NCI-H1436 treated with DMSO at 0.1 percent for 48 hours (cell line): ENCODE measurements at regions not wholly inside any gene's neighbourhood (a gene's known extent, or its start where the extent isn't known, plus 50 kb on each side); places are given as distances from the start of the nearest gene placed in this dataset.
"Not testable (repeated sequence)": the region's sequence is repeated elsewhere in the genome, so short reads cannot be mapped to it uniquely, and the experiment has no call there.

Experiments
- DNase-seq: peaks from one replicate; lab custom pipeline; 2025; lab: John Stamatoyannopoulos, UW

DNA sequence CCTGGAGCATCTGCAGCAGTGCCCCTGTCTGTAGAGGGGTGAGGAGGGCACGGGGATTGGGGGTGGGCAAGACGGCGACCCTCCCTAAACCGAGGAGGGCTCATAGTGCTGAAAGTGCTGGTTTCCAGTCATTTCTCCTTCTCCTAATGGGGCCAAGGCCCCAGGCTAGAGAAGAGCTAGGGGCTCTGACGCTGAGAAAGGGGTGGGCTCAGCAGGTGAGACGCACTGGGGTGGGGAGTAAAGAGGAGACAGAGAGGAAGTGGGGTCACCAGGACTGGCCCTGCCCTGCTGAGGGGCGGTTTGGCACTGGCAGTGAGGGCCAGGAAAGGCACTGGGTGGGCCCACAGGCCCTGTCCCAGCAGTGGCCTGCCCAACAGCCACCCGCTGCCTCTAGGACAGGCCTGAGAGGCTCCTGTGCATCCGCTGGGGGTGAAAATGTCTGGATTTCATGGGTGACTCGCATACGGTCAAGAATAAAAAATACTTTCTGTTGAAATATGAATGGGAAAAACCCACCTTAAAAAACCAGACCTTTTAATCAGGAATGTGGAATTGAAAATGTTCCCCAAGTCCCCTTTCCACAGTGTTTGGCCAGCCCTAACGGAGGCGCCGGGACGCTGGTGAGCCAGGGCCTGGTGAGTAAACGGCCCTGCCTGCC, 122.4 kb upstream of the SMURF2 start:
- DNase-seq: no peak

DNA sequence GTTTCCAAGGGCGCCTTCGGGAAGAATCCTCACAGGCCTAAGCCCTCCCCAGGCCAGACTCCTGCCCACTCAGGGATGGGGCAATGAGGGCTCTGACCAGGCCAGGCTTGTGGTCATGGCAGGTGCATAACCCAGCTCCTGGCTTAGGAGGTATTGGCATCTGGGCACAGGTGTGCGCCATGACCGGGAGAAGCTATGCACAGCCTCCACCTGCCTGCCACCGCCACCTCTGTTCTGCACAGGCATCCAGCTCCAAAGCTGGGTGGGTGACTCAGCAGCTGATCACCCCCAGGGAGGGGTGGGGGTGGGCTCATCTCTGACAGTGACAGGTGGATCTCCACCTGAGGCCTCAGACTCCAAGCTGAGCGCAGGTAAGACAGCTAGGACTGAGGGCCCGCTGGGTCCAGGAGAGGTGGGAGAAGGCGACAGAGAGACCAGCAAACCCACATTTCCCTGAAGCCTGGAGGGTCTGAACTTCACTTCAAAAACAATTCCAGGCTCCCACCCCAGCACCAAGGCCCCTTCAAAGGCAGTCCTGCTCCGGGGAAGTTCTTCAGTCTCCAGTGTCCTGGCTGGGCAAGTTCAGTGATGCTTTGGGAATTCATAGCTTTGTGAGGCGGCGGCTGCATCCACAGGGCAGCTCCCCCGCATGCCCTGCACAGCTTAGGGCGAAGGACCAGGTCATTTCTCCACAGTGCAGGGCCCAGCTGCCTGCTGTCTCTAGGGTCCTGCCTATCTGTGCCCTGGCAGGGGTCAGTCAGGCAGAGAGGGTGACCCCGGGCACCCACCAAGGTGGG, 121.6 kb upstream of the SMURF2 start:
- DNase-seq: no peak

DNA sequence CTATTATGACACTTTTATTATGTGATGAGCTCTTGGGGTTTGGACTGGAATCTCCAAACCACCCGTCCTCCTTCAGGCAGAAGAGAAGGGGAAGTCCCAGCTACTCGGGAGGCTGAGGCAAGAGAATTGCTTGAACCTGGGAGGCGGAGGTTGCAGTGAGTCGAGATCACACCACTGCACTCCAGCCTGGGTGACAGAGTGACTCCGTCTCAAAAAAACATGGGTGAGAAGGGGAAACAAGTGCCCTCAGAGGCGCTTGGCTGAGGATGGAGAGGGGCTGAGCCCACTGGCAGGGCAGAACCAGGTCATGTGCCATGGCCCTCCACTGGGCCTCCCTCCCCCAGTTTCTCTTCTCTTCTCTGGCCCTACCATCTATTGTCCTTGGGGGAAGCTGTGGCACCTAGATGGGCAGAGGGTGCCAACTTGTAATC, 120.9 kb upstream of the SMURF2 start:
- no peak for DNase-seq

DNA sequence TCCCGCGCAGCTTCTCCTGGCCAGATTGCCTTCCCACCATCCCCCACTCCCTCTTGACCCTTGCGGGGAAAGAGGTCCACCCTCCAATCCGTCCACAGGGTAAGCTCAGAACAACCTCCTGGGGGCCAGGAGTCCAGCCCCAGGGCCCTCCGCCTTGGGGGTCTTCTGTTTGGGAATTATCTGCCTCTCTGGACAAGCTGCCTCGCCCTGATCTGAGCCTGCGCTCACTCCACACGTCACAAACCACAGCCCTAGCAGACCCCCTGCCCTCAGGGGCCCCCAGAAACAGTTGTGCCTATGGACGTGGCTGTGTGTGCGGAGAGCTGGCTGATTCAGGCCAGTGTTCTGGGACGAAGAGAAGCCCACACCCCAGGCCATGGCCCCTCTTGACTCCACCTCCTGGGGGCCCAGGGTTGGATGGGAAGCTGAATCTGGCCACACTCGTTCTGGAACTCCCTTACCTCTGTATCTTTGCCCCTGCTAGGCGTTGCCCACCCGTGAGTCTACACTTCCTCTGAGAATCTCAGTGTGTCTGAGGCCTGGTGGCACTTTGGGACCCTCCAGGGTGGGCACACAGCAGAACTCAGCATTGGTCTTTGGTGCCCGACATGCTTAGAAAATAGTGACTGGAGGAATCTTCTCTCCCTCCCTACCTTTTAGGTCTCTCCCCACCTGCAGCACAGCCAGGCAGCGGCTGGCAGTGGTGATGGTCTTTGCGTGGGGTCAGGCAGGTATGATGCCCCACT, 119.9 kb upstream of the SMURF2 start:
- DNase-seq: no peak

DNA sequence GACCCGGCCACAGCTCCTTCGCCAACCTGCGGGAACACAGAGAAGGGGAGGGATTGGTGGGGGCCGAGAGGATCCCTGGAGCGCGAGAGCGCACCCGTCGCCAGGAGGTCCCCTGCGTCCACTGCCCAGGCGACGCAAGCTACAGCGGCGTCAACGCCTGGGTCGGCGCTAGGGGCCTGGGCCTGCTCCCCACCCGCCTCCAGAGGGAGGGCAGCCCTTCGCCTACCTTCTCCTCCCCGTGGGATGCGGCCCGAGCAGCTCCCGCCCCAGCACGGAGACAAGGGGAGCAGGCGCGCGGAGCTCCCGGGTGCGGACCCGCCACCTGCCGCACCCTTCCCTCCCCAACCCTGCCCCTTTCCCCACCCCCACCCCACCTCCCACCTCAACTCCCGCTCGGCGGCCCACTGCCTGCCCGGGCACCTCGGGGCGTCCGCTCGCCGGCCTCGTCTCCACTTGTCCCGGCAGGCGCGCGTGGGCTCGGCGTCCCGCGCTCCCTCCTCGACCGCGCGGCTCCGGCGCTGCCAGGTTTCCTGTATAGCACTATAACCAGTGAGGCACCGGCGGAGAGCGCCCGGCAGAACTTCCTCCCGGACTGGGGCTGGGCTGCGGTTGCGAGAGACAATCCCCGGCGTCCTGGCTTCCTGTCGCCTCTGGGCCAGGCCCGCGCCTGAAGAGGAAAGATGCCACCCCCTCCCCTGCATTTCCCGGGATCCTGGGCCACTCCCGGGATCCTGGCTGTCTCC, 119.1 kb upstream of the SMURF2 start:
- DNase-seq: no peak

DNA sequence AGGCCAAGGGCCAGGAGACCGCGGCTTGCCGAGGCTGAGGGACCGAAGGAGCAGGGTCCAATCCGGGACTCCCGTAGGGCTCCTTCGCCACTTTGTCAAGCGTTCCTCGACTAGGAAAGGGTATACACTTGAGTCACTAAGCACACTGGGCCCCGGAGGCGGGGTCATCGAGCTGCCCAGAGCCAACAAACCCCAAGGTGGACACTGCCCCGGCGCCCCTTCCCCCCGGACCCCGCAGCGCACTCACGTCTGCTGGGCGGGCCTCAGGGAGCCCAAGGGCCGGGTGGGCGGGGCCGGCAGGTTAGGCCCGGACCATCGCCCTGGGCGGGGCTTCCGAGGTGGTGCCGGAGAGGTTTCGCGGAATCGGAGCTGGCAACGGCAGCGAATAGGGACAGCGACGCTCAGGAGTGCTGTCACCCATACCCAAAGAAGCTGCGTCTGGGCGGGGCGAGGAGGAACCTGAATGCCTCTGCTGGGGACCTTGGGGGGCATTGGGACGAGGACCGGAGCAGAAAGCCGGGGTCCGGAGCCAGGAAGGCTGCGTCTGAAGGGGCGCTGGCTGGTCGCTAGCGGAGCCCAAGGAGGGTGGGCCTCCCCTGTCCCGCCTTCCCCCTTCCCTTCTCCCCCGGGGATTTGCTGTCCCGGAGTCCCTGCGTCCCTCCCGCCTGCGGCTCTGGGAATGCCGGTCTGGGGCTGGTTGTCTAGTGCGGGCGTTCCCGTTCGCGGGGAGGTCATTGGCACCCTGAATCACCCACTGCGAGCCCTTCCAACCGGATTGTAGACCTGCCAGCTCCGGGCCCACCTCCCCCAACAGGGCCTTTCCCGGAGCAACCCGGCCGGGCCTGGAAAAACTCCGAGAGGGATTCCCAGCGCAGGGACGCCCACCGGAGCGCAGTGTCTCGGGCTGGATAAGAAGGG, 118.2 kb upstream of the SMURF2 start:
- DNase-seq: no peak

DNA sequence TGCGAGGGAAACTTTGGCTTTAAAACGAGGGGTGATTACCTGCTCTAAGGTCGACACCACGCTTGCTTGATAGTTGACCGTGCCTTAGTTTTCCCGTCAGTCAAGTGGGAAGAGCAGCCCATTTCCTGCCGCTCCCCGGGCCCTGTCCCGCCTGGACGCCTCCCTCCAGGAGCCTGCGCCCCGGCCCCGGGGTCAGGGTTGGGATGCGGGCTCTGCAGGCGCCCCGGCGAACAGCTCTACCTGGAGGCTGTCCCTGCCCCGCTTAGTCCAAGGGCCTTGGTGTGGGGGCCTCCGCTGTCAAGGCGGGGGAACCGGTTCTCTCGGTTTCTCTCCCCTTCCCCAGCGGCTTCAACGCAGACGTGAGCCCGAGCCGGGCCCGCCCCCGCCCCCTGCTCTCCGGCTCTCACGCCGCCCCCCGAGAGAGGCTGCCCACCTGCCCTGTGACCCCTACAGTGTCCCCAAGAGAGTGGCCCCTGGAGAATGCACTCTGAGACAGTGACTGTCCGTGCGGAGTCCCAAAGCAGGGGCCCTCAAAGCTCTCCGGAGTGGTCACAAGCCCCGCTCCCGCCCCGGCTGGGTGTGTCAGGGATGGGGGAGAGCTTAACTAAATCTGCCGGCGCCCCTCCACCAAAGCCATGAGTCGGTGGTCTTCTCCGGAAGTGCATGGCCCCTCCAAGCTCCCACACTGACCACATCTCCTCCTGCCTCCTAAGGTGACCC, 117.4 kb upstream of the SMURF2 start:
- no peak for DNase-seq

DNA sequence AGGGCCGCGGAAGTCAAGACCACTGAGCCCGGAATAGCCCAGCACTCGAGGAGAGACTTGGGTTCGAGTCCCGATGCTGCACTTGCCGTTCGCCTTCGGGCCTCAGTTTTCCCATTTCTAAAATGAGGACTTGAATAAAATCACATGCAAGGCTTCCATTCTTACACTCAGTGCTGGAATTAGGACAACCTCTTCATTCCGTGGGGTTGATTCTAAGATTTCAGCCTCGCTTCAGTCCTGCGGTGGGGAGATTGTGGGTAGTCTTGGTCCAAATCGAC, 116.9 kb upstream of the SMURF2 start:
- DNase-seq: not testable (repeated sequence)

DNA sequence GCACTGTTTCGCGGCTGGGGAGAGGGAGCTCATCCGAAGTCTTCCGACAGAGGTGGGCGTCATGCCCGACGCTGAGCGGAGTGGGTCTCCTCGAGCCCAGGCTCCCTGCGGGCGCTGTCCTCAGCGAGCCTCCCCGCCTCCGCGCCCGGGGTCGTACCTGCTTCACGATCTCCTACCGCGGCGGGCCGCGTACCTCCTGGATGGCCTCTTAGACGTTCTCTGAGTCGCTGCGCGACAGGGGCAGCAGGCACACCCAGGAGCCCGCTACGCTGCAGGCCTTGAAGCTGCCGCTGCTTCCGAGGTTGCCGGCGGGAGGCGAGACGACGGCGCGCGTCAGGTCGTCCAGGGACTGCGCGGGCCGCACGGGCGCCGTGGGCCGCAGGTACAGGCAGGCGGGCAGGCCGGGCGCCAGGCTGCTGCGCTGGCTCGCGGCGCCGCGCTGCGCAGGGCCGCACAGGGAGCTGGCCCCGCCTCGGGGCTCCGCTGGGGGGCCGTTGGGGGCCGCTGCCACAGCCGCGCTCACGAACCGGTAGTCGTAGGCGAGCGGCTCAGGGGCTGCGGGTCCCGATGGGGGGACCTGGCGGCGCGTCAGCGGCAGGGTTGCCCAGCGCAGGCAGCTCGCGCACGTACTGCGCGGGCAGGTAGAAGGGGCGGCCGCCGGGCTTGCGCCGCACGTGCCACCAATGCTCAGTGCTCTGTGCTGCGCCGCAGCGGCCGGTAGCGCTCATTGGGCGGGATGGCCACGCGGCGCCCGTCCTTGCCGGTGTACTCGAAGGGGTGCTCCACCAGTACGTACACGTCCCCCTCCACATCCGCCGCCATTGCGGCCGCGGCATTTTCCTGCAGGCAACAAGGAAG, 116.4 kb upstream of the SMURF2 start:
- DNase-seq: no peak

DNA sequence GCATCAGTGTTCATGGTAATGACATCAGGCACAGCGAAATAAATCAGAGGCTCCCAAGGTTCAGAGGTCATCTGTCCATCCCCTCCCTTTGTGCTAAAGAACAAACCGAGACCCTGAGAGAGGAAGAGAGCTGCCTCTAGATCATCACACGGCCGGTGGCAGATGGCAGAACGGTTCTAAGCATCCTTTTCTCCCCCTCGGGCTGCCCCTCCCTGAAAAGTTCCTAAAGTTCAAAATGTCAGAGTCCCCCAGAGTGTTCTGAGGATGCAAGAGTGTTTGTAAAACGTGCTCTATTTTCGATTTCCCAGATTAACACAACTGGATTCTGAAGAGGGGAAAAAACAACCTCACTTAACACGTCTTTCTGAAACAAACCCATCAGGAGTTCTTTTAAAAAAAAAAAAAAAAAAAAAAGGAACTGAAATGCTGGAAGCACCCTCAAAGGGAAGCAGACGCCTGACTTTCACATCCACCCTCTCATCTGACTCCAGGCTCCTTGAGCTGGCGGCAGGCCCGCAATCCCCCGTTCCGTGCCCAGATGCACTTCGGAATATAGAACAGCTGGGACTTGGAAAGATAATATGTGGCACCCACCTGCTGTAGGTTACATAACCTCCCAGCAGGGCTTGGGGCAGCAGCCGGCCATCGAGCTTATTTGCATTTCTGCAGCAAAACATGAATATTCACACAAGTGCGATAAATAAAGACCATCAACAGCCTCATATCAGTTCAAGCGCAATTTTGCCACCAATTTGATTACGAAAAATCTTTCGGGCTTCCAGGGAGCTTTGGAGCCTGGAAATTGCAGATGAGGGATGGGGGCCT, 115.5 kb upstream of the SMURF2 start:
- DNase-seq: no peak

DNA sequence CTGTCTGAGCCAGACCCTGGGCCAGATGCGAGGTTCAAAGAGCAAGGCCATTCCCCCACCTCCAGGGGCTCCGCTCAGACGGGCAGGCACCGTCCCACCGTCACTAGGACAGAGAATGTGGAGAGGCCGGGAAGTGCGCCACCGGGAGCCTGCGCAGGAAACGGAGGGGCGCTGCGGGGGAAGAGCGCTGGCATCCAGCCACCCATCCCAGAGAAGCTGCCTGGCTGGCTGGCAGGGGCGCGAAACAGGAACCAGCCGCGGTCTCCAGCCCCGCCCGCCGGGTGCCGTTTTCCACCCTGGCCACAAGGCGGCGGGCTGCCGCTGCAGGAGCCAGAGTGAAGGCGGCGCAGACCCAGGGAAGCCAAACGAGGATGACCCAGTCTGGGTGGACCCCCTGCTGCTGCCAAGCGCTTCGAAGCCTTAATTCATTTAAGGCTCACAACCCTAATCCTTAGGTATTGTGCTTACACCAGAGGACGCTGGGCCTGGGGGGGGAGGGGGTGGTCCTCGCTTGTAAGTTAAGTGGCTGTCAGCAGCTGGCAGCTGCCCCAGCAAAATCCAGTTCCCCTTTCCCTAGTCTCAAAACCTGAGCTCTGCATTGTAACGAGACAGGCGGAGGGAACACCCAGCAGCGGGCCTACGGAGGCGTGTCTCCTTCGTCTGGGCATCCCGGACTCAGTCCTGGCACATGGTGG, 114.8 kb upstream of the SMURF2 start:
- DNase-seq: peak; percentile 19

DNA sequence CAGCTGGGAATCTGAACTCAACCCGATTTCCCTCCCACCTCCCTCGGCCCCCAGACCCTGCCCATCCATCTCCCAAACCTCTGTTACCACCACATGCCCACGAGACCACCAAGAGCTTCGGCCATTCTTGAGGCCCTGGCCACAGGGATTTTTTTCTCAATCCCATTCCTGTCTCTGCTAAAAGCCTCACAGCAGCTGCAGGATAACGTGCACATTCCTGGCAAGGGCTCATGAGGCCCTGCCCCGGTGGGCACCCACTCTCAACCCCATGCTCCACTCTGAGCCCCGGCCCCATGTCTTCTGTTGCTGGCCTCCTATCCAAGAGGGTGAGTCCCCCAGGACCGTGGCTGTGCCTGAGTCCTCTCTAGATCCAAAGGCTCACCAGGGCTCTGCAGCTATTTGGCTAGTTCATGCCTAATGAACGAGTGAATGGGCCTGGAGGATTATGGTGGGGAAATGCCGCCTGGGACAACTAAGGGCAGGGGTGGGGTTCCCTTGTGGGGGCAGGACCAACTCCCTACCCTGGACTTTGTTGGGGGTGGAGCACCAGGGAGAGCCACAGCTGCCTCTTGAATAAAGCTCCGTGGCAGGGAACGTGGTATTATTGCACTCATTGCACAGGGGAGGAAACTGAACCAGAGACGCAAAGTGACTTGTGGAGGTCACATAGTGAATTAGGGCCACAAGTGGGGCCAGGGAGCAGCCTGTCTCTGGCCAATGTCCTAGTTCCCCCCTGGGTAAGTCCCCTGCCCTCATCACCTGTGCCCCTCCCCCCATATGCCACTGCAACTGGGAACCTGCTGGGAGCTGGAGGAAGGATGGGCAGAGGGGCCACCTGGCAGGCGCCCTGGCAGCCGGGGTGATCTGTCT, 113.8 kb upstream of the SMURF2 start:
- no peak for DNase-seq

DNA sequence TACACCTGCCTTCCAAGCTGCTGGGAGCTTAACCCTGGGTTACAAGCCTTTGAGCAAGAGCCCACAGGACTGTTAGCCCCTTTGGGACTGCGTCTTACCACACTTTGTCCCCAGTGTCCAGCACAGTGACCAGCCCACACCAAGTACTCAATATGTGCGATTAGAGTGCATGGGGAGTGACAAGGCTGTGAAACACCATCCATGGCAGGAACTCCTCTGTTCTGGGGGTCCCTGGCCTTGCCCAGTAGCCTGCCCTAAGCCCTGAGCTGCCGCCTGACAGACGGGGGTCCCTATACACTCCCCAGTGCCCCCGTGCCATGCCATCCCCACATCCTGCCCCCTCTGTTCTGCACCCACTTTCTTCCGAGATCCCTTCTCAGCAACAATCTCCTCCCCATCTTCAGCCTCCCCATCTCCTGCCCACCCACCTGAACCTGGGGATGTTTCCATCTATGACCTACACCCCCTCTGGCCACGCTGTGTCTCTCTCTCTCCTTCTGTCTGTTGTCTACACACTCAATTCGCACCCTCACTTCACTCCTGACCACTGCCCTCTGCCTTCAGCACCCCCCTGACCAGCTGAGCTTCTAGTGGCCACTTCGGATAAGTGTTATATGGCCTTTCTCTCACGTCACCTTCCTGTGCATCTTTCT, 112.9 kb upstream of the SMURF2 start:
- DNase-seq: no peak

DNA sequence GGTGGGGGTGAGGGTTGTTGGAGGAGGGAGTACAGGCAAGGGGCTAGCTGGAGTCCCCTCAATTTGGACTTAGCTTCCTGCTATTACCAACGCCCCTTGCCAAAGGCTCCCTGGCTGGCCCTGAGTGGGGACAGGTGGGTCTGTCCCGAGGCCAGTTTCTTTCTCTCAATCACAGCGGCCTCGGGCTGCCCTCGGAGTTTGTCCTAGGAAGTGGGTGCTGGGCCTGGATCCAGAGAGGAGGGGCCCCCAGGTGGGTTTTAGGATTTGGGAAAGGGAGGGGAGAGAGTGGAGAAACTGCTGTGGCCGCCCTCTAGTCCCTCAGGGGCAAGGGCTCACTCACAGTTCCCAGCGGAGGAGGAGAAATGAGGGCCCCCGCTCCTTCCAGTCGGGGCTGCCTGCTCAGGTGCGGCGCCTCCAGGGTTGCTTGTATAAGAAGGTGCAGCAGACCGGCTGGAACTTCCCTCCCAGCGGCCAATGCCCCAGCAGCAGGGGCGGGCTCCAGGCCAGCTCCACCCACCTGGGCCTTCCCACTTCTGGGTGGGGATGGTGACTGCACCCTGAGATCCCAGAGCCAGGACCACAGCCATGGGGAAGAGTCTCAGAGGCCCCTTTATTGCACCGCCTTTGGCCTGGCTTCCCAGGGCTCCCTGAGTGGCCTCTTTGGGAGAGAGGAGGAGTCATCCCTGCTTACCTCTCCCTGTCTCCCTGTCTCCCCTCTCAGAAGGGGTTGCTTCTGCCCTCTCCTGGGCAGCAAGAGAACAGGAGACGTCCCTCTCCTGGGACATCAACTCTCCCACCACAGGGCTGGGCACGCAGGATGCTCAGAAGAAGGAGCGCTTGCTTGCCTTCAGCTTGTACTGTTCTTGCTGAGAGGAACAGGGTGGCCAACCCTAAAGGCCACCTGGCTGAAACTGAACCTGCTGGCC, 112.0 kb upstream of the SMURF2 start:
- peak; percentile 73 for DNase-seq

DNA sequence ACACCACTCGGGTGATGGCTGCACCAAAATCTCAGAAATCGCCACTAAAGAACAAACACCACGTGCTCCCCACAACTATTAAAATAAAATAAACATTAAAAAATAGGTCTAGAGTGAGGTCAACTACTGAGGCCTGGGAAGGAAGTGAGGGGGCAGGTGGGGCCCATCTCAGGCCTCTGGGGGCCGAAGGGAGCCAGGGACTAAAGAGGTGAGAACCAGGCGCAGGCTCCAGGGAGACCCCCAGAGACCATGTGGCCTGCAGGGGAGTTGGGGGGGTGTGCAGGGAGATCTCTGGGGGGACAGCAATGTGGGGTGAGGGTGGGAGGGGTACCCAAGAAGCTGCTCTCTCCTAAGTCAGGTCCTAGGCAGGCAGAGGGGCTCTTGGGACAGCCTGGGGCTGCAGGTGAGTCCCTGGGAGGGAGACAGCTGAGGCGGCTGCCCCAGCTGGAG, 111.3 kb upstream of the SMURF2 start:
- no peak for DNase-seq
